Left forelimb (tissue), 1 donor: ENCODE measurements at regions not wholly inside any gene's neighbourhood (a gene's known extent, or its start where the extent isn't known, plus 50 kb on each side); places are given as distances from the start of the nearest gene placed in this dataset.

ENCODE experiments used
- DNase-seq: peaks from one replicate; pipeline ENCODE4 v3.0.0-alpha.2; 2018; ENCODE audit warnings: low spot score

DNA sequence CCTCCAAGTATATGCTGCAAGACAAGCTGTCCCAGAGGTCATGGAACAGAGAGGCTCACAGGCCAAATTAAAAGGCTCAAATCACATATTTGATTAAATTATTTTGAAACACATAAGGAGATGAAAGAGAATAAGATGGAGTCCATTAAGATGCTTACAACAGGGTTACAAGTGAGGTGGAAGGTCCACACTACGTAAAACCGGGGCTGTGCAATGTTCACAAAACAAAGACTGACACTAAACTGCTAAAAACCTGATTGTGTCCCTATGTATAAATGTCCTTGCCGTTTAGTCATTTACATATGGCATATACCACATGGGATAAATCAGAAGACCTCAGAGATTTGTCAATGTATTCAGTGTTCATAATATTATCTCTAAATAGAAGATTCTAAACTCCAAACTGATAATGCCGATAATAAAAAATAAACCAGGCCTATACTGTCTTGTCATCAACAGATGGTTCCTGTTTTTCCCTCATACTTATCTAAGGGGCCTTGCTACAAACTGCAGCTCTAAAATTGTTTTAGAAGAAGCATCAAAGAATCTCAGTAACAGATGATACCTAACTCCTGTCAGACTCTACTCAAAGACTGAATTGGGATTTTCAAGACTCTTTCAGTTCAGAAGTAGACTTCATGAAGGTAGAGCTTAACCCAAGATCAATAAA lies 51.8 kb upstream of the RIPOR2 start:
- DNase-seq = no peak

GRCh38 chr6:24988562-24988961 lies 52.8 kb upstream of the RIPOR2 start:
- no peak for DNase-seq

GRCh38 chr6:24990236-24990845 lies 54.6 kb upstream of the RIPOR2 start:
- DNase-seq = no peak

DNA sequence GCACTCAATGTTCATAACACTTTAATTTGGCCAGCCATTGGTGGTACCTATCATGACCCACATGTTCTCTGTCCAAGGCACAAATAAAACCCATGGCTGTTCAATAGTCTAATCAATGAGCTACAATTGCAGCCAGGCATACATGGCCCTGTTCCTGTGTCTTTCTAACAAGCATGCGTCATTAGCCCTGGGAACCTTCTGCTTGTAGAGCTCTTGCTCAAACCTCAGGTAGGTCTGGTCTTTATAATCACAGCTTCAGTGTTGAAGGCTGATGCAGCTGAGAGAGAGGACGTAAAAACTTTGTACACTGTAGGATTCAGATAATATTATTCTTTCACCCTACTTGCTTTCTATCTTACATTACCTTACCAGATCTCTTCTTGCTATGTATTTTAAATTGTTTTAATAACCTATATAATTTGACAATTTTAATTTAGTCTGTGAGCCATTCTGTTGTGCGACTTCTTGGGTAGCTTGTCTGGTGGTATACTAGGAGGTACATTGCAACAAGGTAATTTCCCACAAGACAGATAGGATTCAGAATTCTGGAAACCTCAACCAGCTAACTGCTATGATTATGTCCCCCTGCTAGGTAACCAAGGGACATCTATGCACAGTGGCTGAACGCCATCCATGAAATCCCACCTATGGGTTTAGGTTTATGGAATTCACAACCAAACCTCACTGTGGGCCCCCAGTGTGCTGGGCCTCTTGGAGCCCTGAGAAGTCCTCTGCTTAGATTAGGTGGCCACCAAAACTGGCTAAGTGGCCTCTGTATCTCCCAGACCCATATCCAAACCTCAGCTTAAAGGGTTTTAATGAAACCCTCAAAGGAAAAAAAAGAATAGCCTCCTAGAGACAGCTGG lies 55.4 kb upstream of the RIPOR2 start:
- no peak for DNase-seq

DNA sequence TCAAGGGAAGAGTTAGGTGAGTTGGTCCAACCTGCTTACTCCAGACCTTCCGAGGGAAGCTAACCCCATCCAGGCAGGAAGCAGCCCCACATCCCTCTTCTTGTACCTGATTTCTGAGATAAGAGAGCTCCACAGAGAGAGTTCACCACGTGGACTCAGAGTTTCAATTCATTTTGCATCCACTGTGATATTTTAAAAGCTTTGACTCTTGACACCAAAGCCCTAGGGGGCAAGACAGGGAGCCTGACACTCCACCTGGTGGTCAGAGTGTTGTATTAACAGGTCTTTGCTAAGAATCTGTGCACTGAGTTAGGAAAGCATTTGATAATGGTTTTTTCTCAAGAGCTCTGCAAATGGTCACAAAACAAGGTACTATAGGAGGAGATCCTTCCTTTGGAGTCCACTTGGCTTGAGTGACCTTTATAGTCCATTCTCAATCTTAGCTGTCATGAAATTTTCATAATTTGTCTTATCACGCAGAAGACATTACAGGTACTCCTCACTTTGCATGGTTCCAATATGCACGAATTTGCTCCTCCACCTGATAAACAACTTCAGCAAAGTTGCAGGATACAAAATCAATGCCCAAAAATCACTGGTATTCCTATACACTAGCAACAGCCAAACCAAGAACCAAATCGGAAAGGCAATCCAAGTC lies 56.2 kb upstream of the RIPOR2 start:
- DNase-seq = no peak

GRCh38 chr6:24994812-24995211 lies 59.1 kb upstream of the RIPOR2 start:
- DNase-seq = no peak

DNA sequence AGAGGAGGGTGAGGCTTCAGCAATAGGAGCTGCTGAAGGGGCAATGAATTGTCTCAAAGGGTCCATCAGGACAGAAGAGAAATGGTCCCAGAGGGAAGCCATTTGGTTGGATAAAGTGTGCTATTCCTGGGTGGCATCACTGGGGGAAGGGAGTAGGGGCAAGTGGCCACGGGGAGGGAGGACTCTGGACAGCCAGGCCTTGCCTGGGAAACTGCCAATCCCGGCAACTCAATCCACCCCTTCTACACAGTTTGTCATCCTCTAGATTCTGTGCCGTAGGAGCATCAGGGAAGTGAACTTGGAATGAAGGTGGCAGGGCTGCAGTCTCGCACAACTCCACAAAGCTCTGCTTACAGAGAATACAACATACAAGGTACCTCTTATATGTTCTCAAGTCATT lies 59.5 kb upstream of the RIPOR2 start:
- DNase-seq = no peak

GRCh38 chr6:24996269-24996836 lies 60.6 kb upstream of the RIPOR2 start:
- DNase-seq = no peak

DNA sequence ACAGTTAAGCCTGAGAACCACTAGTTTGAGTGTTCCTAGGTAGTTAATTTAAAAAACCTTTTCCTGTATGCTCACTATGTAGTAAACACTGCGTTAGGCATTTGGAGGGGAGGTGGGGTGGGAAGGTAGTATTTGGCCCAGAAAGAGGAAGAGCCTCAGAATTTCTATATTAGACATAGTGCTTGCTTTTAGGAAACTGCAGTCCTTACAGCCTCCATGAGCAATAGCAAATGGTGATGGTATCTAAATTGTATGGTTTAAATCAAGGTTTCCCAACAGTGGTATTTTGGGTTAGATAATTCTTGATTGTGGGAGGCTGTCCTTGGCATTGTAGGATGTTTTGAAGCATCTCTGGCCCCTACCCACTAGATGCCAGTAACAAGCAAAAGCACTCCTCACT lies 61.5 kb upstream of the RIPOR2 start:
- no peak for DNase-seq

DNA sequence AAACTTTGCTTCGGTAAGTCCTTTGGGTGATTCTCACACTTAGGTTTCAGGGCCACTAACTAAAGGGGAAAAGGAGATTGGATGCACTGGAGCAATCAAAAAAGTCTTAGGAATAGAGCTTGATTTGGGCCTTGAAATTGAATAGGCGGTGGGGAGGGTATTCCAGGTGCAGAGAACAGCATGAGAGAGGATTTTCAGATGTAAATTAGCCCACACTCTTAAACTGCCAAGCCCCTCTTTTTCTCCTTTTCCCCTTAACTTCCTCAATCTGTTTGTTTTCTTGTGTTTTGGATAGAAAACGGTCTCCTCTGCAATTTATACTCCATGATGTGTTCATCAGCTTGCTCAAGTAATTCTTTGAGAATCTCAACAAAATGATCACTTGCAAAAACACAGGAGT lies 62.1 kb upstream of the RIPOR2 start:
- DNase-seq = no peak

- DNase-seq = no peak
Observed at GRCh38 chr6:25002326-25003091, 66.7 kb upstream of the RIPOR2 start.

GRCh38 chr6:25004357-25004756 lies 68.6 kb upstream of the RIPOR2 start:
- no peak for DNase-seq

DNA sequence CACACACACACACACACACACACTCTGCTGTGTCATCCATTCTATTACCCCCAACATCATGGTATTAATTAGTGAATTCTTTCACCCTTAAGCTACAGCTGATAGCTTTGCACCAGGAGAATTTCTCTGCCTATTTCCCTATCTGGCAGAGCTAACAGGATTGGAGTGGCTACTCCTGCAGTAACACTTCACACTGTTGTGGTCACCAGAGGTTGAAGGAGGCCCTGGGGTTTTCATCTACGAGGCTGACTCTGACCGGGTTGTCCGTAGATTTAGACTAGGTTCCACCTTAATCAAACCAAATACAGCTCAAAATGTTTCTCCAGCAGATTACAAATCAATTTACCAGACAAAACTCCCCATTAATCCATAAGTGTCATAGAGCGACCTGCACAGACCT lies 69.2 kb upstream of the RIPOR2 start:
- no peak for DNase-seq

- no peak for DNase-seq
Observed at GRCh38 chr6:25006075-25006474, 70.3 kb upstream of the RIPOR2 start.

DNA sequence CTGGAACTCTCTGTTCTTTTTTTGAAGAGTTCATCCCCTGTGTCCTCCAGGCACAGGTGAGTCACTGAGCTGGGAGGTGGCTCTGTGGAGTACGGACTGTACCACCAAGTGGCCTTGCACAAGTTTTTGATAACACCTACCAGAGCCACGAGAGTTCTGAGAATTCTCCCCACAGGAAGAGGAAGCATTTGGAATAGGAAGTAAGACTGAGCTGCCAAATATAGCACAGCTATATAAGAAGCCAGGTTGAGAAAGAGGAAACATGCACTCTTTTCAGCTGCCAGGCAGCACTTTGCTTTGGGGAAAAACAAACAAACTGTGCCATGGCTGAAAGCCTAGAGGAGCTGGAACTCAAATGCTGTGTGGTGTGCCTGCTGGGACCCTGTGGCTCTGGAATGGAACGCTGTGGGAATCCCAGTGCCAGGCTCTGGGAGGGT lies 70.8 kb upstream of the RIPOR2 start:
- no peak for DNase-seq

DNA sequence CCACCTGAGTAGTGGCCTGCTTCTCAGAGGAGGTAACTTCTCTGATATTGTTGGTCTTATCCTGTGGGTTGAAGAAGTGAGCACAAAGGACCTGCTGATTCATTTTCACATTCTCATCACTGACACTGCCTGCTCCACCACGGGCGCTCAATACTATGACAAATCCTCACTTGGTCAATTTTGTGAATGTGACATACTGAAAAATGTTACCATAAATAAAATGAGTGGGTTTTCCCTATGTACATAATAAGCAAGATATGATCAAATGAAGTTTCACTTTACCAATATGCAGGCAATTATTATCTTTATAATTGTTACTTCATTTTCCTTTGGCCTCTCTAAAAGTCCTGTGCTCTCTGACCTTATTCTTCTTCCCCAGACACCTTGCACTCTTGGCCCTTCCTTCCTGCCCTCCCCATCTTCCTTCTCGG lies 71.5 kb upstream of the RIPOR2 start:
- no peak for DNase-seq

DNA sequence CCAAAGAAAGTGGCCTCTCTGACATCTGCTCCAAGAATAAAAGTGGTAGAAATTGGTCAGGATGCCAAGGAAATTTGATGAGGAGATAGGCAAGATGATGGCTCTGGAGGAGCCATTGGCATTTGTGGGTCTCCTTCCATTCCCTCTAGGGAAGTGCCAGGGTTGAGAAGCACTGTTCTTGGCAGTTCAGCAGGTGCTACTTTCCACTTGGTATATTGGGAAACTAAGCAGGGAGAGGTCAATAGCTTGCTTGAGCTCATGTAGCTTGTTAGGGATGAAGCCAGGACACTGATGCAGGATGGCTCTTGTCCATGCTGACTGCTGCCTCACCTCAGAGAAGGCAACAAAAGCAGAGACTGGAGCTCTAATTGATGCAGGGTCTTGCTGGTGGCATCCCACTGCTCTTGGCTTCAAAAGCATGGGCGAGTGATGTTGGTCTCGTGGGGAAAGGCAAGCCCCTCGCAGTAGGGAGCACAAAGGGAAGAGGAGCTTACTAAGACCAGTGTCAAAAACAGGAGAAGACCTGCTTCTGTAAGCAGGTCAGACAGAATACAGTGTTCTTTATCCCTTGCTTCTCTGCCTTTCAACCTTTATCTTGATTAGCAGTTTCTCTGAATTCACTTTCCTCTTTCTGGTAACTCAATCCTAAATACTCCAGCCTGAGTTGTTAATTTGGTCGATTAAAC lies 73.1 kb upstream of the RIPOR2 start:
- DNase-seq = no peak

DNA sequence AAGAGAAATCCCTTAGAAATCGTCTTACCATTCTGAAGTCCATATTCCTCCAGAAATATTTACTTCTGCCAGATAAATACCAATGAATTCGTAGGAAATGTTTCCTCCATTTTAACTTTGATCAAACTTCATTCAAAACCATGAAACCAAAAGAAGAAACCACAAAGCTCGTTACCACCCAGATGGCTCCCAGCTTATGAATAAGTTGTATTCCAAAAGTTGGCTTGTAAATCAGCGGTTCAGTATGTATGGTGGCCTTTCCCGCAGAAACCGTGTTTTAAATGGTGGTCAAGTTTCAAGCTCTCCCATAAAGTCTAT lies 73.6 kb upstream of the RIPOR2 start:
- DNase-seq = no peak

GRCh38 chr6:25010176-25010575 lies 74.4 kb upstream of the RIPOR2 start:
- DNase-seq = no peak

DNA sequence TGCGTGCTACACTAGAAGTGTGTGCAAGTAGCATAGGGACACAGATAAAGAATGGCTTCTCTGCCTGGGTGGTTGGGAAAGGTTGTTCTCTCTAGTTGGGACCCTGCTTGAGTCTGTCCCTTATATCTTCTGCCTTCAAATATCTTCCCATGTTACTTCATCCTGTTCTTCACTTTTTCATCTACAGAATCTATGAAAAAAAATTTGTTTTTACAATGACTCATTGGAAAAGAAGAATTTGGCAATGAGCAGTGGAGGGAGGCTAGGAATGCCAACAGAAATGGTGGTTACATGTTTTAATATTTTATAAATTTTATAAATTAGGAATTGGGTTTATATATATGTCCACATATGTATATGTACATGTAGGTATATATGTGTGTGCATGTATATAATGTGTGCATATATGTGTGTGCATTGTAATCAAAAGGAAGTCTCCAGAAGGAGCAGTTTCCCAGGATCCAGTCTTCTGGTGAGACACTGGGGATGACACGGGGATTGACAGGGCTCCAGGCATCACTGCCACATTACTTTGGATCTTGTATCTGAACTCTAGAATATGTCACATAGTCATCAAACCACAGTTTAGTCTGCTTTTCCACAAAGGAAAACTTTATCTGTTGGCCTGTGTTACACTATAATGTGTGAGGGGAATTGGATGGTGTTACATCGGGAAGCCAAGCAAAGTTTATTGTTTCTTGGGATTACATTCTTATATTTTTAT lies 75.3 kb upstream of the RIPOR2 start:
- no peak for DNase-seq
